Panc1 (cell line): ENCODE measurements at regions not wholly inside any gene's neighbourhood (a gene's known extent, or its start where the extent isn't known, plus 50 kb on each side); places are given as distances from the start of the nearest gene placed in this dataset.

Experiments used
- ATAC-seq: fragments of 200-7000 bp; cut with Tn5 transposase; 2 replicates; pipeline ENCODE4 v1.9.1; 2020; ENCODE audit warnings: mild to moderate bottlenecking, moderate library complexity
- BruUV-seq: library from RNA; stranded (reverse); fragments of 400-500 nt; replicated peaks from 2 replicates; lab custom pipeline; 2021; lab: Mats Ljungman, UMichigan
- CTCF ChIA-PET: fragments of 300-600 bp; sonication (Branson Sonifier 250); formaldehyde crosslinking; loops from one replicate; lab custom pipeline; 2022; ENCODE audit warnings: antibody characterized with exemption; lab: Charles Lee
- POLR2A ChIA-PET: fragments of 300-600 bp; sonication (Branson Sonifier 250); formaldehyde crosslinking; loops from one replicate; lab custom pipeline; 2022; ENCODE audit warnings: antibody characterized with exemption; lab: Charles Lee
- DNase-seq: peaks from one replicate; pipeline ENCODE4 v3.0.0-alpha.2; 2010; ENCODE audit warnings: low read depth, low spot score
- H3K27ac ChIP-seq: 2 replicates; pipeline ENCODE4 v1.5.1; 2011; ENCODE audit warnings: mild to moderate bottlenecking, low read length, inconsistent platforms
- H3K27me3 ChIP-seq: fragments of 200-500 bp; sonication (Bioruptor generic); 2 replicates; pipeline ENCODE4 v1.6.0; 2014; ENCODE audit warnings: low read length, inconsistent platforms; ENCODE audit not compliant: control insufficient read depth, insufficient read depth
- H3K36me3 ChIP-seq: fragments of 200-500 bp; sonication (Bioruptor generic); 2 replicates; pipeline ENCODE4 v1.5.1; 2014; ENCODE audit warnings: inconsistent platforms, mild to moderate bottlenecking, low read length, moderate library complexity; ENCODE audit not compliant: control insufficient read depth, insufficient read depth
- H3K4me1 ChIP-seq: 2 replicates; pipeline ENCODE4 v1.5.1; 2011; ENCODE audit warnings: inconsistent platforms, mild to moderate bottlenecking, low read length, moderate library complexity; ENCODE audit not compliant: control insufficient read depth, insufficient read depth
- H3K4me3 ChIP-seq, 2 experiments: 2 replicates each; pipeline ENCODE4 v1.5.1; 2011 to 2012; ENCODE audit warnings: low read depth in 2 of 2, low read length in 2 of 2, mild to moderate bottlenecking in 2 of 2, inconsistent platforms in 1 of 2, moderate library complexity in 1 of 2
- H3K9me3 ChIP-seq: fragments of 200-500 bp; sonication (Bioruptor generic); 2 replicates; pipeline ENCODE4 v1.5.1; 2014; ENCODE audit warnings: low read depth, mild to moderate bottlenecking, inconsistent platforms, low read length, moderate library complexity; ENCODE audit not compliant: control insufficient read depth, insufficient read depth
- POLR2AphosphoS5 ChIP-seq: IDR thresholded peaks from 2 replicates; pipeline ENCODE4 v1.6.1; 2012; ENCODE audit warnings: mild to moderate bottlenecking, low read depth, low read length, moderate library complexity
- SIN3A ChIP-seq: IDR thresholded peaks from 2 replicates; pipeline ENCODE4 v1.6.1; 2012; ENCODE audit warnings: low read depth, mild to moderate bottlenecking, low read length, moderate library complexity, borderline replicate concordance; ENCODE audit not compliant: insufficient read depth
- TCF7L2 ChIP-seq: IDR thresholded peaks from 2 replicates; pipeline ENCODE4 v1.6.1; 2011; ENCODE audit warnings: mild to moderate bottlenecking, low read depth, low read length, inconsistent platforms
- in situ Hi-C: cut with HindIII; loops from 2 replicates; pipeline ENCODE4 v1.10.0; 2016; ENCODE audit warnings: low sequenced_read_pairs, low pct_unique_long_range_greater_than_20kb
- intact Hi-C: fragments of 100-400 bp; cut with micrococcal nuclease; formaldehyde crosslinking; loops from one replicate; pipeline ENCODE4 v1.10.0; 2022; ENCODE audit not compliant: unreplicated experiment
- TF ChIP-seq, protein P1 (sequence below): fragments of 450-650 bp; IDR thresholded peaks from 2 replicates; pipeline ENCODE4 v1.5.1; 2017; ENCODE audit warnings: mild to moderate bottlenecking
- TF ChIP-seq, protein P2 (sequence below), 2 experiments: IDR thresholded peaks; 2 replicates each; pipeline ENCODE4 v1.6.1; 2011 to 2012; ENCODE audit warnings: low read depth in 2 of 2, control low read depth in 1 of 2, low read length in 1 of 2, mild to moderate bottlenecking in 1 of 2, moderate library complexity in 1 of 2; ENCODE audit not compliant: insufficient read depth in 1 of 2

DNA sequence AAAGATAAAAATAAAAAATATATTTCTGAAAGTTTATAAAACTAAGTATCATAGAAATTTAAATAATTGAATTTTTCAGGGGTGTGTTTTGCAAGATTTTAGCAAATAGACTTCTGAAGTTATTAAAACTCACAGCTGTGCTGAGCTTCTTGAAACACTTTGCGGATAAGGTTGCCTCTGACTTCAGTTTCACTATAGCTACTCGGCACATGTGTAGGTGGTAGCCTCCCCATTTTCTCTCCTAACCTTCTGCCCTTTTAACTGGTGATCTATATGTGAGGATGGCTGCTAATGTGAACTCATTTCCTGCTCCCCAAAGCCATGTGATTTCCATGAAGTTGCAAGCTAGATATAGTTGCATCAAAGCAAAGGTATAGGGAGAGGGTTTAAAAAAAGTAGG lies 129.3 kb upstream of the STMND1 start:
- ChIA-PET CTCF (no interaction called here), POLR2A (no interaction called here)
- Histone ChIP-seq H3K27me3 (peaks cover 37% of the 10 kb centered on the region), H3K4me1 (no peaks in the 10 kb centered on the region), H3K9me3 (no peaks in the 10 kb centered on the region), H3K27ac (no peak overlapping the region), H3K4me3 (no peak overlapping the region), H3K36me3 (no peaks in the 10 kb centered on the region)
- DNase-seq (no peak), ATAC-seq (no peak)
- no peak for TF ChIP-seq SIN3A
- TF ChIP-seq, protein P1, sequence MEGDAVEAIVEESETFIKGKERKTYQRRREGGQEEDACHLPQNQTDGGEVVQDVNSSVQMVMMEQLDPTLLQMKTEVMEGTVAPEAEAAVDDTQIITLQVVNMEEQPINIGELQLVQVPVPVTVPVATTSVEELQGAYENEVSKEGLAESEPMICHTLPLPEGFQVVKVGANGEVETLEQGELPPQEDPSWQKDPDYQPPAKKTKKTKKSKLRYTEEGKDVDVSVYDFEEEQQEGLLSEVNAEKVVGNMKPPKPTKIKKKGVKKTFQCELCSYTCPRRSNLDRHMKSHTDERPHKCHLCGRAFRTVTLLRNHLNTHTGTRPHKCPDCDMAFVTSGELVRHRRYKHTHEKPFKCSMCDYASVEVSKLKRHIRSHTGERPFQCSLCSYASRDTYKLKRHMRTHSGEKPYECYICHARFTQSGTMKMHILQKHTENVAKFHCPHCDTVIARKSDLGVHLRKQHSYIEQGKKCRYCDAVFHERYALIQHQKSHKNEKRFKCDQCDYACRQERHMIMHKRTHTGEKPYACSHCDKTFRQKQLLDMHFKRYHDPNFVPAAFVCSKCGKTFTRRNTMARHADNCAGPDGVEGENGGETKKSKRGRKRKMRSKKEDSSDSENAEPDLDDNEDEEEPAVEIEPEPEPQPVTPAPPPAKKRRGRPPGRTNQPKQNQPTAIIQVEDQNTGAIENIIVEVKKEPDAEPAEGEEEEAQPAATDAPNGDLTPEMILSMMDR = no peak
- no peak for TF ChIP-seq TCF7L2
- TF ChIP-seq POLR2AphosphoS5 = no peak
- TF ChIP-seq, protein P2, sequence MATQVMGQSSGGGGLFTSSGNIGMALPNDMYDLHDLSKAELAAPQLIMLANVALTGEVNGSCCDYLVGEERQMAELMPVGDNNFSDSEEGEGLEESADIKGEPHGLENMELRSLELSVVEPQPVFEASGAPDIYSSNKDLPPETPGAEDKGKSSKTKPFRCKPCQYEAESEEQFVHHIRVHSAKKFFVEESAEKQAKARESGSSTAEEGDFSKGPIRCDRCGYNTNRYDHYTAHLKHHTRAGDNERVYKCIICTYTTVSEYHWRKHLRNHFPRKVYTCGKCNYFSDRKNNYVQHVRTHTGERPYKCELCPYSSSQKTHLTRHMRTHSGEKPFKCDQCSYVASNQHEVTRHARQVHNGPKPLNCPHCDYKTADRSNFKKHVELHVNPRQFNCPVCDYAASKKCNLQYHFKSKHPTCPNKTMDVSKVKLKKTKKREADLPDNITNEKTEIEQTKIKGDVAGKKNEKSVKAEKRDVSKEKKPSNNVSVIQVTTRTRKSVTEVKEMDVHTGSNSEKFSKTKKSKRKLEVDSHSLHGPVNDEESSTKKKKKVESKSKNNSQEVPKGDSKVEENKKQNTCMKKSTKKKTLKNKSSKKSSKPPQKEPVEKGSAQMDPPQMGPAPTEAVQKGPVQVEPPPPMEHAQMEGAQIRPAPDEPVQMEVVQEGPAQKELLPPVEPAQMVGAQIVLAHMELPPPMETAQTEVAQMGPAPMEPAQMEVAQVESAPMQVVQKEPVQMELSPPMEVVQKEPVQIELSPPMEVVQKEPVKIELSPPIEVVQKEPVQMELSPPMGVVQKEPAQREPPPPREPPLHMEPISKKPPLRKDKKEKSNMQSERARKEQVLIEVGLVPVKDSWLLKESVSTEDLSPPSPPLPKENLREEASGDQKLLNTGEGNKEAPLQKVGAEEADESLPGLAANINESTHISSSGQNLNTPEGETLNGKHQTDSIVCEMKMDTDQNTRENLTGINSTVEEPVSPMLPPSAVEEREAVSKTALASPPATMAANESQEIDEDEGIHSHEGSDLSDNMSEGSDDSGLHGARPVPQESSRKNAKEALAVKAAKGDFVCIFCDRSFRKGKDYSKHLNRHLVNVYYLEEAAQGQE (IDR thresholded peaks at IDR 0.05; ENCODE audit: insufficient read depth in 1 of 2, low read depth in 2 of 2, low read length in 1 of 2) = no peak
- intact Hi-C loops (no loop called here), in situ Hi-C loops (no loop called here)
- BruUV-seq = no TSS peak

DNA sequence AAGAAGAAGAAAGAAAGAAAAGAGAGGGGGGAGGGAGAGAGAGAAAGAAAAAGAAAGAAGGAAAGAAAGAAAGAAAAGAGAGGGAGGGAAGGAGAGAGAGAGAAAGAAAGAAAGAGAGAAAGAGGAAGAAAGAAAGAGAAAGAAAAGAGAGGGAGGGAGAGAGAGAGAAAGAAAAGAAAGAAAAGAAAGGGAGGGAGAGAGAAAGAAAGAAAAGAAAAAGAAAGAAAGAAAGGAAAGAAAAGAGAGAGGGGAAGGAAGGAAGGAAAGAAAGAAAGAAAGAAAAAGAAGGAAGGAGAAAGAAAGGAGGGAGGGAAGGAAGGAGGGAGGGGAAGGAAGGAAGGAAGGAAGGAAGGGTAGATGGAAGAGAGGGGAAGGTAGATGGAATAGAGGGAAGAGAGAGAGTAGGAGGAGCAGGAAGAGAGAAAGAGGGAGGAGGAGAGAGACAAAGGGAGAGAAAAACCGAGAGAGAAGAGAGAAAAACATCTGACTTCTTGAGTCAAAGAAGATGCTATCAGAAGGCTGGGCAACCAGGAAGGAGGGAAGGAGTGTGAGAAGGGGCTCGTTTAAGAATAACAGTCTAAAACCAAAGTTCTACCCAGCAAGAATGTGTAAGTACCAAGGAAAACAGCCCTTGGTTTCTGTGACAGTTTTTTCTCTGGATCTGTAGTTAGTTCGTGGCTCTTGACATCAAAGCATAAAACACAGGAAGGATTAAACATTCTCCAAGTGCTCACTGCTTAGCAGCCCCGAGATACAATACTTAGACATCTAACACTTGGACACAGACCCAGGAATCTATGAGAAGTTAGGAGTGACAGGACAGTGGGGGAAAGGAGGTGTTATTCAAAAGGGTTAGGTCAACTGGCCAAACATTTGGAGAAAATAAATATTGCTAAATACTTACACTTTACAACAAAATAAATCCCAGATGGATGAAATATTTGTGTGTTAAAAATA lies 131.9 kb upstream of the STMND1 start:
- no peaks in the 10 kb centered on the region for H3K9me3 ChIP-seq
- no peaks in the 10 kb centered on the region for H3K36me3 ChIP-seq
- H3K27me3 ChIP-seq = peaks cover 18% of the 10 kb centered on the region
- POLR2A ChIA-PET = no interaction called here
- no TSS peak for BruUV-seq
- intact Hi-C loops (no loop called here), in situ Hi-C loops (no loop called here)
- TF ChIP-seq, protein P1 = no peak
- TF ChIP-seq POLR2AphosphoS5 (no peak), SIN3A (no peak), TCF7L2 (no peak)
- TF ChIP-seq, protein P2 (IDR thresholded peaks at IDR 0.05; ENCODE audit: insufficient read depth in 1 of 2, low read depth in 2 of 2, low read length in 1 of 2) = no peak
- CTCF ChIA-PET = no interaction called here
- DNase-seq = no peak
- no peaks in the 10 kb centered on the region for H3K4me1 ChIP-seq
- no peak overlapping the region for H3K4me3 ChIP-seq
- ATAC-seq = no peak
- H3K27ac ChIP-seq = no peak overlapping the region
